NB4 (cell line): ENCODE measurements at regions not wholly inside any gene's neighbourhood (a gene's known extent, or its start where the extent isn't known, plus 50 kb on each side); places are given as distances from the start of the nearest gene placed in this dataset.

Experiments
- CTCF ChIP-seq: IDR thresholded peaks from one replicate; pipeline ENCODE4 v1.5.1; 2012; ENCODE audit warnings: low read depth, low read length
- MYC ChIP-seq: IDR thresholded peaks from 2 replicates; pipeline ENCODE4 v1.6.1; 2011; ENCODE audit warnings: low read depth, low read length

GRCh38 chr13:84940798-84941197 lies 858.4 kb downstream of the SLITRK6 start:
- TF ChIP-seq CTCF (no peak), MYC (no peak)
